Fibroblast of mammary gland (primary cell): ENCODE measurements at regions not wholly inside any gene's neighbourhood (a gene's known extent, or its start where the extent isn't known, plus 50 kb on each side); places are given as distances from the start of the nearest gene placed in this dataset.

ENCODE experiments used
- DNase-seq: peaks from one replicate; pipeline ENCODE4 v3.0.0-alpha.2; 2010; ENCODE audit warnings: low read depth
- H3K4me3 ChIP-seq: 2 replicates; pipeline ENCODE4 v1.5.1; 2011; ENCODE audit warnings: low read depth, mild to moderate bottlenecking, low read length, moderate library complexity; ENCODE audit not compliant: control insufficient read depth
- CTCF ChIP-seq: conservative IDR thresholded peaks from 2 replicates; pipeline ENCODE4 v1.5.1; 2011; ENCODE audit warnings: low read depth, low read length, inconsistent platforms; ENCODE audit not compliant: control insufficient read depth, insufficient read depth

GRCh38 chr3:71955240-71956068 is 170.5 kb upstream of the PROK2 start:
- TF ChIP-seq CTCF = peak; percentile 82
- no peak overlapping the region for H3K4me3 ChIP-seq
- peak; percentile 93 for DNase-seq

GRCh38 chr3:71951842-71952241 is 166.9 kb upstream of the PROK2 start:
- TF ChIP-seq CTCF = no peak
- no peak overlapping the region for H3K4me3 ChIP-seq
- DNase-seq = no peak

- no peak for DNase-seq
- no peak for TF ChIP-seq CTCF
- H3K4me3 ChIP-seq = no peak overlapping the region
These were observed 166.4 kb upstream of the PROK2 start for GRCh38 chr3:71951361-71951760.

GRCh38 chr3:71949442-71949841 is 164.5 kb upstream of the PROK2 start:
- DNase-seq = peak; percentile 40
- TF ChIP-seq CTCF = no peak
- no peak overlapping the region for H3K4me3 ChIP-seq

GRCh38 chr3:71944482-71945065 is 159.6 kb upstream of the PROK2 start:
- no peak overlapping the region for H3K4me3 ChIP-seq
- TF ChIP-seq CTCF = no peak
- DNase-seq = no peak

GRCh38 chr3:71942432-71943187 is 157.7 kb upstream of the PROK2 start:
- DNase-seq = no peak
- no peak overlapping the region for H3K4me3 ChIP-seq
- TF ChIP-seq CTCF = no peak
